ENCODE measurements at regions not wholly inside any gene's neighbourhood (a gene's known extent, or its start where the extent isn't known, plus 50 kb on each side); places are given as distances from the start of the nearest gene placed in this dataset.

DNA sequence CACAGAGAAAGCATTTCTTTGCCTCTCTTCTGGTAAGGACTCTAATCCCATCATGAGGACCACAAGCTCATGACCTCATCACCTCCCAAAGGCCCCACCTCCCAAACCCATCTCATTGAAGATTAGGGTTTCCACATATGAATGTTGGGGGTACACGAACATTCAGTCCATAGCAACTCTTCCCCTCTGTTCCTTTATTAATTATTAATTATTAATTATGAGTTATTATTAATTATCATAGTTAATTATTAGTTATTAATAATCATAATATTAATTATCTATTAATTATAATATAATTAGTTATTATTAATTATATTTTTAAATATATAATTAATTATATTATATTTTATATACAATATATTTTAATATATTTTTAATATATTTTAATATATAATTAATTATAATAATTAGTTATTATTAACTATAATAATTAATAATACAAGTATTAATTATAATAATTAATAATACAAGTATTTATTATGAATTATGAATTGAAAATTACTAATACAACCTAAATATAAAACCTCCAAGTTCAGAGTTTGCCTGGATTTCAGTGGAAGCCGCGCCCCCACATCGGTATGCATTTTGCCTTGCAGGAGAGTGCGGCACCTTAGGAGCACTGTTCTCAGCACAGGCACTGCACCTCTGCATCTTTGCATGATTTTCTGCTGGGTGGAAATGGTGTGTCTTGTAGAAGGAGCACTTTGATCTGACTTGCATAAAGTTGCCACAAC is 128.0 kb upstream of the FGF3 start:
- no peak for TF ChIP-seq POLR2A (IDR thresholded peaks at IDR 0.05)
- no peak for TF ChIP-seq CTCF (IDR thresholded peaks at IDR 0.05)
